ENCODE measurements at regions not wholly inside any gene's neighbourhood (a gene's known extent, or its start where the extent isn't known, plus 50 kb on each side); places are given as distances from the start of the nearest gene placed in this dataset.

DNA sequence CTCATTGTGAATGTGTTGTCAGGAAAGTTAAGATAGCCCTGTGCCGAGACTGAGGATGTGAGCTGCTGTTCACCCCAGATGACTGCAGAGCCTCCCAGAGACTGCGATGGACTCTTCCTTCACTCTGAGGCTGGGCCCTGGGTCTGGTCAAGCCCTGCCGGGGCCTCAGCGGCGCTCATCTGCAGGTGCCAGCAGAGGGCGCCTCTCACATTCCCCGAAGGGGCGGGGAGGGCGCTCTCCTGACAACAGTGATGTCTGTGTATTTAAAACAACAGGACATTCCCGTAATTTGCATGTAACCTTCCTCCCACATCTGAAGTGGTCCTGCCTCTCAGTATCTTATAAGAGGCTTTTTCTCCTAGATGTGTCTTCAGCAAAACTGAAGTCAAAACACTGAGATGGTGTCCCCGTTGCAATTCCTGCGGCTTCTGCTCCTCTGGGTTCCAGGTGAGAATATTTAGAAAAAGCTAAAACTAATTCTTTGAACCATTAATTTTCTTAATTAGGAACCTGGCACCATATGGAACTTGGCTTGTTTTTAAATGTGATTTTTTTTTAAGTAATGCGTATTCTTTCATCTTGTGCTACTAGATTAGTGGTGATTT is 1377.9 kb downstream of the RPIA start:
- TF ChIP-seq RFX5 (IDR thresholded peaks at IDR 0.05; ENCODE audit: low read depth, low read length) (no peak), FOS (IDR thresholded peaks at IDR 0.05; ENCODE audit: low read depth, low read length) (no peak), POLR2A (IDR thresholded peaks at IDR 0.05; ENCODE audit: low read depth, low read length) (no peak)
- TF ChIP-seq, protein P1, sequence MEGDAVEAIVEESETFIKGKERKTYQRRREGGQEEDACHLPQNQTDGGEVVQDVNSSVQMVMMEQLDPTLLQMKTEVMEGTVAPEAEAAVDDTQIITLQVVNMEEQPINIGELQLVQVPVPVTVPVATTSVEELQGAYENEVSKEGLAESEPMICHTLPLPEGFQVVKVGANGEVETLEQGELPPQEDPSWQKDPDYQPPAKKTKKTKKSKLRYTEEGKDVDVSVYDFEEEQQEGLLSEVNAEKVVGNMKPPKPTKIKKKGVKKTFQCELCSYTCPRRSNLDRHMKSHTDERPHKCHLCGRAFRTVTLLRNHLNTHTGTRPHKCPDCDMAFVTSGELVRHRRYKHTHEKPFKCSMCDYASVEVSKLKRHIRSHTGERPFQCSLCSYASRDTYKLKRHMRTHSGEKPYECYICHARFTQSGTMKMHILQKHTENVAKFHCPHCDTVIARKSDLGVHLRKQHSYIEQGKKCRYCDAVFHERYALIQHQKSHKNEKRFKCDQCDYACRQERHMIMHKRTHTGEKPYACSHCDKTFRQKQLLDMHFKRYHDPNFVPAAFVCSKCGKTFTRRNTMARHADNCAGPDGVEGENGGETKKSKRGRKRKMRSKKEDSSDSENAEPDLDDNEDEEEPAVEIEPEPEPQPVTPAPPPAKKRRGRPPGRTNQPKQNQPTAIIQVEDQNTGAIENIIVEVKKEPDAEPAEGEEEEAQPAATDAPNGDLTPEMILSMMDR (conservative IDR thresholded peaks at IDR 0.05; ENCODE audit: low read depth, low read length), result peak; percentile 55
- TF ChIP-seq, protein P2, sequence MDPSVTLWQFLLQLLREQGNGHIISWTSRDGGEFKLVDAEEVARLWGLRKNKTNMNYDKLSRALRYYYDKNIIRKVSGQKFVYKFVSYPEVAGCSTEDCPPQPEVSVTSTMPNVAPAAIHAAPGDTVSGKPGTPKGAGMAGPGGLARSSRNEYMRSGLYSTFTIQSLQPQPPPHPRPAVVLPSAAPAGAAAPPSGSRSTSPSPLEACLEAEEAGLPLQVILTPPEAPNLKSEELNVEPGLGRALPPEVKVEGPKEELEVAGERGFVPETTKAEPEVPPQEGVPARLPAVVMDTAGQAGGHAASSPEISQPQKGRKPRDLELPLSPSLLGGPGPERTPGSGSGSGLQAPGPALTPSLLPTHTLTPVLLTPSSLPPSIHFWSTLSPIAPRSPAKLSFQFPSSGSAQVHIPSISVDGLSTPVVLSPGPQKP (IDR thresholded peaks at IDR 0.05; ENCODE audit: borderline replicate concordance, low read depth, low read length), result no peak
